GM12878 (cell line): ENCODE measurements at regions not wholly inside any gene's neighbourhood (a gene's known extent, or its start where the extent isn't known, plus 50 kb on each side); places are given as distances from the start of the nearest gene placed in this dataset.

Experiments used
- ATAC-seq: fragments of 200-7000 bp; cut with Tn5 transposase; 3 replicates; pipeline ENCODE4 v1.9.1; 2020; ENCODE audit warnings: mild to moderate bottlenecking, moderate library complexity
- BruUV-seq: library from RNA; stranded (reverse); fragments of 400-500 nt; replicated peaks from 2 replicates; lab custom pipeline; 2021; lab: Mats Ljungman, UMichigan
- CTCF ChIA-PET: fragments of 300-600 bp; sonication (Branson Sonifier 250); formaldehyde crosslinking; extraction: SDS; loops from one replicate; lab custom pipeline; 2021; ENCODE audit warnings: inconsistent platforms; lab: Yijun Ruan, JAX
- POLR2A ChIA-PET: fragments of 350-600 bp; formaldehyde crosslinking; extraction: SDS; loops from one replicate; lab custom pipeline; 2021; ENCODE audit warnings: inconsistent platforms; lab: Charles Lee
- RAD21 ChIA-PET: fragments of 300-600 bp; sonication (Branson Sonifier 250); formaldehyde crosslinking; loops from one replicate; lab custom pipeline; 2023; ENCODE audit warnings: antibody characterized with exemption; ENCODE audit not compliant: unreplicated experiment; lab: Charles Lee
- SMC1A ChIA-PET: fragments of 300-600 bp; sonication (Branson Sonifier 250); formaldehyde crosslinking; loops from one replicate; lab custom pipeline; 2023; ENCODE audit not compliant: unreplicated experiment, uncharacterized antibody; lab: Charles Lee
- DNase-seq: peaks from one replicate; pipeline ENCODE4 v3.0.0-alpha.2; 2011; ENCODE audit warnings: low read depth, low spot score
- FAIRE-seq: peaks from 3 replicates; lab custom pipeline; 2011; peaks lifted over from hg19 to GRCh38; lab: Jason Lieb, UNC
- H2AFZ ChIP-seq: 2 replicates; pipeline ENCODE4 v1.6.0; 2011; ENCODE audit warnings: low read depth, low read length, control low read depth; ENCODE audit not compliant: control insufficient read depth
- H3K27ac ChIP-seq: 2 replicates; pipeline ENCODE4 v1.5.1; 2011; ENCODE audit warnings: control low read depth; ENCODE audit not compliant: control insufficient read depth, insufficient read depth
- H3K27me3 ChIP-seq, 2 experiments: replicated peaks in 1 of 2; 2 replicates each; pipeline versions ENCODE4 v1.6.0 to v1.6.1; 2011; ENCODE audit warnings: low read length in 1 of 2; ENCODE audit not compliant: control insufficient read depth in 2 of 2, insufficient read depth in 2 of 2
- H3K36me3 ChIP-seq, 2 experiments: 2 replicates each; pipeline ENCODE4 v1.5.1; 2011; ENCODE audit warnings: low read length in 1 of 2; ENCODE audit not compliant: control insufficient read depth in 2 of 2, insufficient read depth in 2 of 2
- H3K4me1 ChIP-seq: 2 replicates; pipeline ENCODE4 v1.6.1; 2011; ENCODE audit warnings: mild to moderate bottlenecking, low read length, moderate library complexity, mixed read lengths; ENCODE audit not compliant: control insufficient read depth, insufficient read depth
- H3K4me2 ChIP-seq: 2 replicates; pipeline ENCODE4 v1.6.0; 2011; ENCODE audit warnings: control low read depth; ENCODE audit not compliant: control insufficient read depth, insufficient read depth
- H3K4me3 ChIP-seq: fragments of 200-600 bp; sonication (generic); 2 replicates; pipeline ENCODE4 v1.5.1; 2016
- H3K79me2 ChIP-seq: 2 replicates; pipeline ENCODE4 v1.6.0; 2011; ENCODE audit warnings: low read length; ENCODE audit not compliant: control insufficient read depth, insufficient read depth
- H3K9ac ChIP-seq: 2 replicates; pipeline ENCODE4 v1.8.0; 2011; ENCODE audit warnings: low read length, control low read depth, mixed read lengths; ENCODE audit not compliant: control insufficient read depth, insufficient read depth
- H3K9me3 ChIP-seq: replicated peaks from 3 replicates; pipeline ENCODE4 v1.5.1; 2011; ENCODE audit warnings: mild to moderate bottlenecking, low read length; ENCODE audit not compliant: control insufficient read depth, insufficient read depth
- H4K20me1 ChIP-seq: 2 replicates; pipeline ENCODE4 v1.6.0; 2011; ENCODE audit not compliant: control insufficient read depth, insufficient read depth
- CBFB ChIP-seq: IDR thresholded peaks from 2 replicates; pipeline ENCODE4 v1.6.1; 2016; ENCODE audit warnings: antibody characterized with exemption, low read depth
- CBX3 ChIP-seq: fragments of 200-600 bp; sonication (generic); IDR thresholded peaks from 2 replicates; pipeline ENCODE4 v1.6.1; 2016; ENCODE audit warnings: low read depth, borderline replicate concordance
- MEF2A ChIP-seq: IDR thresholded peaks from 2 replicates; pipeline ENCODE4 v1.6.1; 2011; ENCODE audit warnings: low read depth, mild to moderate bottlenecking, low read length, moderate library complexity; ENCODE audit not compliant: insufficient read depth
- NR2C1 ChIP-seq: fragments of 450-650 bp; IDR thresholded peaks from 2 replicates; pipeline ENCODE4 v1.6.1; 2017; ENCODE audit warnings: antibody characterized with exemption, mild to moderate bottlenecking, moderate library complexity
- PKNOX1 ChIP-seq: fragments of 450-650 bp; IDR thresholded peaks from 2 replicates; pipeline ENCODE4 v1.6.1; 2016; ENCODE audit warnings: mild to moderate bottlenecking
- POLR2AphosphoS2 ChIP-seq: IDR thresholded peaks from 2 replicates; pipeline ENCODE4 v1.6.1; 2011; ENCODE audit warnings: low read depth, mild to moderate bottlenecking, low read length, improper control_type of control experiment, moderate library complexity
- RFX5 ChIP-seq: IDR thresholded peaks from 2 replicates; pipeline ENCODE4 v1.6.1; 2011; ENCODE audit warnings: low read depth, low read length, improper control_type of control experiment
- SMC3 ChIP-seq: IDR thresholded peaks from 2 replicates; pipeline ENCODE4 v1.6.1; 2011; ENCODE audit warnings: low read length, improper control_type of control experiment, borderline replicate concordance
- ZNF622 ChIP-seq: fragments of 450-650 bp; IDR thresholded peaks from 2 replicates; pipeline ENCODE4 v1.6.1; 2017; ENCODE audit warnings: mild to moderate bottlenecking, inconsistent platforms
- ZZZ3 ChIP-seq: IDR thresholded peaks from 2 replicates; pipeline ENCODE4 v1.6.1; 2011; ENCODE audit warnings: low read depth; ENCODE audit not compliant: control insufficient read depth, insufficient read length
- WGBS: methylation state at CpG from one replicate; pipeline ENCODE4 v1.1.6; 2016; ENCODE audit warnings: low lambda C conversion rate; ENCODE audit not compliant: insufficient replicate concordance, insufficient coverage; ENCODE audit errors: missing lambda C conversion rate; 5-methylcytosine and 5-hydroxymethylcytosine counted together
- in situ Hi-C: fragments of 300-500 bp; cut with MboI; formaldehyde crosslinking; loops from 9 replicates; pipeline ENCODE4 v1.14.3; 2018; ENCODE audit warnings: mixed read lengths
- intact Hi-C: fragments of 100-400 bp; cut with micrococcal nuclease; formaldehyde crosslinking; loops from one replicate; pipeline ENCODE4 v1.14.2; 2022; ENCODE audit not compliant: unreplicated experiment
- TF ChIP-seq, protein P1 (sequence below): IDR thresholded peaks from 2 replicates; pipeline ENCODE4 v1.6.1; 2012; ENCODE audit warnings: low read length, inconsistent platforms
- TF ChIP-seq, protein P2 (sequence below): fragments of 450-650 bp; IDR thresholded peaks from 2 replicates; pipeline ENCODE4 v1.6.1; 2017; ENCODE audit warnings: borderline replicate concordance
- TF ChIP-seq, protein P3 (sequence below): IDR thresholded peaks from 2 replicates; pipeline ENCODE4 v1.6.1; 2012; ENCODE audit warnings: low read depth, low read length, improper control_type of control experiment

DNA sequence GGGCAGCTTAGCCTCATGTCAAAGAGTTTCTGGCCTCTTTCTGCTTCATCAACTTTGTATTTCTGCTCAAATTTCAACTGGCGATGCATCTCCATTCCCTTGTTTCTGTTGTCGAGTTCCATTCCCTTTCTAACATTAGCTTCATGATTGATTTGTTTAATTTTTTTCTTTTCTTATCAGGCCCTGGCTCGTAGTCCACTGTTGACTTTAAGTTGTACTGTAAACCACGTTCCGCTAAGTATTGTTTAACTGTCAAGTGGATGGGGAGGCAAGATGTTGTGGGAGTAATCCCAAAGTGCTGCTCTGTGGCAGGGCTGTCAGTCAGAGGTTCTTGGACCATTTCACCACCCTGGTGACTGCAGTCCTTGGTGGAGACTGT is 309.1 kb downstream of the PSAT1 start:
- FAIRE-seq (no peak), ATAC-seq (no peak), DNase-seq (no peak)
- RAD21 ChIA-PET, result interaction anchor here (0.7 kb wide), 1 partner anchor 96 kb away, joined by 3 read pairs; no protein-coding TSS in a partner anchor
- no TSS peak for BruUV-seq
- SMC1A ChIA-PET, result no interaction called here
- CTCF ChIA-PET, result interaction anchor here (1.1 kb wide), 1 partner anchor 9 kb away, joined by 4 read pairs; no protein-coding TSS in a partner anchor
- TF ChIP-seq ZNF622 (no peak), RFX5 (no peak), CBX3 (no peak), SMC3 (no peak), MEF2A (no peak), ZZZ3 (no peak), PKNOX1 (no peak), POLR2AphosphoS2 (no peak), CBFB (no peak), NR2C1 (no peak)
- TF ChIP-seq, protein P1, sequence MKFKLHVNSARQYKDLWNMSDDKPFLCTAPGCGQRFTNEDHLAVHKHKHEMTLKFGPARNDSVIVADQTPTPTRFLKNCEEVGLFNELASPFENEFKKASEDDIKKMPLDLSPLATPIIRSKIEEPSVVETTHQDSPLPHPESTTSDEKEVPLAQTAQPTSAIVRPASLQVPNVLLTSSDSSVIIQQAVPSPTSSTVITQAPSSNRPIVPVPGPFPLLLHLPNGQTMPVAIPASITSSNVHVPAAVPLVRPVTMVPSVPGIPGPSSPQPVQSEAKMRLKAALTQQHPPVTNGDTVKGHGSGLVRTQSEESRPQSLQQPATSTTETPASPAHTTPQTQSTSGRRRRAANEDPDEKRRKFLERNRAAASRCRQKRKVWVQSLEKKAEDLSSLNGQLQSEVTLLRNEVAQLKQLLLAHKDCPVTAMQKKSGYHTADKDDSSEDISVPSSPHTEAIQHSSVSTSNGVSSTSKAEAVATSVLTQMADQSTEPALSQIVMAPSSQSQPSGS, result no peak
- TF ChIP-seq, protein P2, sequence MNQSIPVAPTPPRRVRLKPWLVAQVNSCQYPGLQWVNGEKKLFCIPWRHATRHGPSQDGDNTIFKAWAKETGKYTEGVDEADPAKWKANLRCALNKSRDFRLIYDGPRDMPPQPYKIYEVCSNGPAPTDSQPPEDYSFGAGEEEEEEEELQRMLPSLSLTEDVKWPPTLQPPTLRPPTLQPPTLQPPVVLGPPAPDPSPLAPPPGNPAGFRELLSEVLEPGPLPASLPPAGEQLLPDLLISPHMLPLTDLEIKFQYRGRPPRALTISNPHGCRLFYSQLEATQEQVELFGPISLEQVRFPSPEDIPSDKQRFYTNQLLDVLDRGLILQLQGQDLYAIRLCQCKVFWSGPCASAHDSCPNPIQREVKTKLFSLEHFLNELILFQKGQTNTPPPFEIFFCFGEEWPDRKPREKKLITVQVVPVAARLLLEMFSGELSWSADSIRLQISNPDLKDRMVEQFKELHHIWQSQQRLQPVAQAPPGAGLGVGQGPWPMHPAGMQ, result no peak
- TF ChIP-seq, protein P3, sequence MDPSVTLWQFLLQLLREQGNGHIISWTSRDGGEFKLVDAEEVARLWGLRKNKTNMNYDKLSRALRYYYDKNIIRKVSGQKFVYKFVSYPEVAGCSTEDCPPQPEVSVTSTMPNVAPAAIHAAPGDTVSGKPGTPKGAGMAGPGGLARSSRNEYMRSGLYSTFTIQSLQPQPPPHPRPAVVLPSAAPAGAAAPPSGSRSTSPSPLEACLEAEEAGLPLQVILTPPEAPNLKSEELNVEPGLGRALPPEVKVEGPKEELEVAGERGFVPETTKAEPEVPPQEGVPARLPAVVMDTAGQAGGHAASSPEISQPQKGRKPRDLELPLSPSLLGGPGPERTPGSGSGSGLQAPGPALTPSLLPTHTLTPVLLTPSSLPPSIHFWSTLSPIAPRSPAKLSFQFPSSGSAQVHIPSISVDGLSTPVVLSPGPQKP, result no peak
- POLR2A ChIA-PET, result no interaction called here
- Histone ChIP-seq H3K9ac (no peak overlapping the region), H3K27me3 (0 out of 4 replicates have a peak, but pooled peaks cover 0 to 2% of the 10 kb centered on the region in 2 experiments), H3K4me1 (no peaks in the 10 kb centered on the region), H3K27ac (no peak overlapping the region), H4K20me1 (no peaks in the 10 kb centered on the region), H3K79me2 (no peaks in the 10 kb centered on the region), H3K36me3 (no peaks in the 10 kb centered on the region), H2AFZ (no peak overlapping the region), H3K4me3 (no peak overlapping the region), H3K9me3 (no peaks in the 10 kb centered on the region), H3K4me2 (no peak overlapping the region)
- in situ Hi-C loops (no loop called here), intact Hi-C loops (loop anchor here (10.0 kb wide), 2 partner anchors 171 to 619 kb away; no protein-coding TSS in a partner anchor)
- 43% methylated on average over 5 of the region's 5 CpGs for WGBS
